ENCODE measurements at regions not wholly inside any gene's neighbourhood (a gene's known extent, or its start where the extent isn't known, plus 50 kb on each side); places are given as distances from the start of the nearest gene placed in this dataset.

- TF ChIP-seq CTCF (IDR thresholded peaks at IDR 0.05) = no peak
- Histone ChIP-seq H3K9me3 (no peaks in the 10 kb centered on the region), H3K27me3 (ENCODE audit: insufficient read depth in 3 of 3, low read length in 2 of 3) (no peaks in the 10 kb centered on the region), H3K36me3 (ENCODE audit: insufficient read depth in 1 of 2, low read depth in 1 of 2) (no peaks in the 10 kb centered on the region), H3K4me1 (no peaks in the 10 kb centered on the region), H3K27ac (no peak overlapping the region), H3K4me3 (no peak overlapping the region)
- WGBS, 3 donors = 74 to 84% (median 81%) methylated on average over 5 of the region's 5 CpGs
- intact Hi-C loops (cut with DNase I) = no loop called here
- ATAC-seq (no peak), DNase-seq (no peak)
Observed at GRCh38 chr3:102712896-102713295, 278.1 kb downstream of the ZPLD1 start.

GRCh38 chr3:102714567-102714966 is 279.8 kb downstream of the ZPLD1 start:
- no peaks in the 10 kb centered on the region for H3K36me3 ChIP-seq (ENCODE audit: insufficient read depth in 1 of 2, low read depth in 1 of 2)
- ATAC-seq (no peak), DNase-seq (no peak)
- WGBS, 3 donors = 56 to 61% (median 56%) methylated on average over 3 of the region's 3 CpGs
- H3K27me3 ChIP-seq (ENCODE audit: insufficient read depth in 3 of 3, low read length in 2 of 3) = no peaks in the 10 kb centered on the region
- intact Hi-C loops (cut with DNase I) = no loop called here
- TF ChIP-seq CTCF (IDR thresholded peaks at IDR 0.05) = no peak
- H3K9me3 ChIP-seq = no peaks in the 10 kb centered on the region
- H3K4me3 ChIP-seq = no peak overlapping the region
- no peak overlapping the region for H3K27ac ChIP-seq
- no peaks in the 10 kb centered on the region for H3K4me1 ChIP-seq

DNA sequence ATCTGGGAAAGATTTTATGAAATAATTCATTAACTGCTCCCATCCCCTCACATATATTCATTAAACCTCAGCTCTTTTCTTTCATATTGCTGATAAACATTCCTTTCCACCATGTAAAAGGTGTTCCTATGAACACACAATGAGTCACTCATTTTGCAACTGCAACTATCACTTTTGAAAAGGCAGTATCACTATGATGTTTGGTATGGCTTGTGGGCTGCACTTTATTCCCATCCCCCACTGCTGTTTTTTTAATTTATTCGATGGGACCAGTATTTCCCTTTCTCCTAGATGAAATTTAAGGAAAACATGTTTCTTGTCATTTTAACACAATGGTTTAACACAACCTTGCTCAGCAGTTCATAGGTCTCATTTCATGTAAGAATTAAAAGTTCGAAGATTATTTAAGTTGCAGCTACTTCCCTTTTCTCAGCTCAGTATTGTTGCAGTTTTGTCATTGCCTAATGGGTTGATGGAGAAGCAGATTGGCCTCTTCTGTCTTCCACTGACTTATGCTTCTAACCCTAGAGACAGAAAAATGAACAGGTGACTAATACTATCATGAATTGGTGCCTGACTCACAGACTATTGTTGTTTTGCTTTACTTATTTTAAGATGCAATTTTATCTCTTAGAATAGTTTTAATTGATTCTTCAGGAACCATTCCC is 280.3 kb downstream of the ZPLD1 start:
- no peak for ATAC-seq

GRCh38 chr3:102718651-102719050 is 283.8 kb downstream of the ZPLD1 start:
- H3K4me1 ChIP-seq = no peaks in the 10 kb centered on the region
- ATAC-seq (no peak), DNase-seq (no peak)
- intact Hi-C loops (cut with DNase I) = no loop called here
- TF ChIP-seq CTCF (IDR thresholded peaks at IDR 0.05) = no peak
- no peak overlapping the region for H3K27ac ChIP-seq
- no peaks in the 10 kb centered on the region for H3K27me3 ChIP-seq (ENCODE audit: insufficient read depth in 3 of 3, low read length in 2 of 3)
- WGBS, 3 donors = 85 to 92% (median 89%) methylated on average over 2 of the region's 2 CpGs
- H3K9me3 ChIP-seq = no peaks in the 10 kb centered on the region
- no peak overlapping the region for H3K4me3 ChIP-seq
- no peaks in the 10 kb centered on the region for H3K36me3 ChIP-seq (ENCODE audit: insufficient read depth in 1 of 2, low read depth in 1 of 2)

More for the DNA sequence above, 280.3 kb downstream of the ZPLD1 start:
- DNase-seq = no peak
- 76 to 91% (median 84%) methylated on average over 2 of the region's 2 CpGs for WGBS, 3 donors
- Histone ChIP-seq H3K27ac (no peak overlapping the region), H3K36me3 (ENCODE audit: insufficient read depth in 1 of 2, low read depth in 1 of 2) (no peaks in the 10 kb centered on the region), H3K4me3 (no peak overlapping the region), H3K4me1 (no peaks in the 10 kb centered on the region), H3K9me3 (no peaks in the 10 kb centered on the region), H3K27me3 (ENCODE audit: insufficient read depth in 3 of 3, low read length in 2 of 3) (no peaks in the 10 kb centered on the region)
- intact Hi-C loops (cut with DNase I) = no loop called here
- no peak for TF ChIP-seq CTCF (IDR thresholded peaks at IDR 0.05)

DNA sequence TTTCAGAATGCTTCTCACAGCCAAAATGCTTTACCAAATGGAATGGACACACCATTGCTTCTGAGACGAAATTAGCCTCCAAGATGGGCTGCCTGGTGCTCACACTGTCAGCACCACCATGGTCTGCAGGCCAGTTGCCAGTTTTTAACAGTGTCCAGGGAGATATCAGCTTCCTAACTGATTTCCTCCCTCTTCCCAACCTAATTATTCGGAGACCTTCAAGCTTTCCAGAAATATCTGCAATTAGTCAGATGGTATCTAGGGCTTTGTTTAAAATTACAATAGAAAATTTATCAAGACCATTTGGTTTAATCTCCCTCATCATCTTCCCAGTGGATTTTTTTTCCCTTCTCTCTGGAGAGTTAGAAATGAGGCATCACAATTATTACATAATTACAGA is 287.5 kb downstream of the ZPLD1 start:
- Histone ChIP-seq H3K4me1 (no peaks in the 10 kb centered on the region), H3K9me3 (no peaks in the 10 kb centered on the region), H3K27ac (no peak overlapping the region), H3K36me3 (ENCODE audit: insufficient read depth in 1 of 2, low read depth in 1 of 2) (no peaks in the 10 kb centered on the region), H3K4me3 (no peak overlapping the region), H3K27me3 (ENCODE audit: insufficient read depth in 3 of 3, low read length in 2 of 3) (no peaks in the 10 kb centered on the region)
- 5 to 21% (median 10%) methylated on average over 2 of the region's 2 CpGs for WGBS, 3 donors
- intact Hi-C loops (cut with DNase I) = no loop called here
- TF ChIP-seq CTCF (IDR thresholded peaks at IDR 0.05) = no peak
- DNase-seq = no peak
- ATAC-seq = no peak

Measured in psoas muscle (tissue), 7 donors.